Natural killer cell (primary cell): ENCODE measurements at regions not wholly inside any gene's neighbourhood (a gene's known extent, or its start where the extent isn't known, plus 50 kb on each side); places are given as distances from the start of the nearest gene placed in this dataset.

Experiments used
- ATAC-seq, 3 donors: fragments of 150-1000 bp in 2 of 3; fragments of 200-7000 bp in 1 of 3; cut with Tn5 transposase; 1 replicate in 1 of 3; 2 replicates in 2 of 3; pipeline ENCODE4 v1.10.0; 2021; ENCODE audit warnings: mild to moderate bottlenecking in 2 of 3, moderate library complexity in 2 of 3
- DNase-seq, 2 donors: peaks; one replicate each; pipeline versions ENCODE4 v3.0.0 to v3.0.0-alpha.2; 2013 to 2021; ENCODE audit warnings: mixed read lengths in 1 of 2
- H3K27ac ChIP-seq: one replicate; pipeline ENCODE4 v1.5.1; 2013; ENCODE audit warnings: mild to moderate bottlenecking, low read length
- H3K27me3 ChIP-seq: one replicate; pipeline ENCODE4 v1.6.1; 2013; ENCODE audit warnings: low read length; ENCODE audit not compliant: control insufficient read depth, insufficient read depth
- H3K36me3 ChIP-seq: one replicate; pipeline ENCODE4 v1.6.1; 2013; ENCODE audit warnings: low read length; ENCODE audit not compliant: control insufficient read depth, insufficient read depth
- H3K4me1 ChIP-seq: one replicate; pipeline ENCODE4 v1.6.1; 2013; ENCODE audit warnings: low read length; ENCODE audit not compliant: control insufficient read depth, insufficient read depth
- H3K4me3 ChIP-seq: one replicate; pipeline ENCODE4 v1.5.1; 2013; ENCODE audit warnings: low read length
- H3K9me3 ChIP-seq: one replicate; pipeline ENCODE4 v1.6.1; 2013; ENCODE audit warnings: low read length; ENCODE audit not compliant: control insufficient read depth, insufficient read depth
- H3K27ac Mint-ChIP-seq, 2 donors: one replicate each; pipeline ENCODE4 v1.8.0; 2022; ENCODE audit warnings: mild to moderate bottlenecking in 2 of 2, mixed read lengths in 2 of 2, moderate library complexity in 1 of 2
- H3K27me3 Mint-ChIP-seq, 2 donors: one replicate each; pipeline ENCODE4 v1.8.0; 2022; ENCODE audit warnings: low read depth in 2 of 2, mixed read lengths in 2 of 2
- H3K36me3 Mint-ChIP-seq: one replicate; pipeline ENCODE4 v1.8.0; 2022; ENCODE audit warnings: mixed read lengths
- H3K4me1 Mint-ChIP-seq, 2 donors: one replicate each; pipeline ENCODE4 v1.8.0; 2022; ENCODE audit warnings: mixed read lengths in 2 of 2
- H3K4me3 Mint-ChIP-seq: one replicate; pipeline ENCODE4 v1.8.0; 2022; ENCODE audit warnings: mild to moderate bottlenecking, moderate library complexity, mixed read lengths
- H3K9me3 Mint-ChIP-seq, 2 donors: one replicate each; pipeline ENCODE4 v1.8.0; 2022; ENCODE audit warnings: mixed read lengths in 2 of 2
- WGBS: methylation state at CpG from one replicate; pipeline ENCODE4 v1.1.7; 2013; ENCODE audit warnings: missing lambda C conversion rate; ENCODE audit not compliant: insufficient coverage; 5-methylcytosine and 5-hydroxymethylcytosine counted together
- intact Hi-C: fragments of 100-400 bp; cut with micrococcal nuclease; formaldehyde crosslinking; loops from one replicate; pipeline ENCODE4 v1.14.2; 2022
- TF ChIP-seq, protein P1 (sequence below): fragments of 200-600 bp; IDR thresholded peaks from one replicate; pipeline ENCODE4 v1.8.0; 2022; ENCODE audit warnings: antibody characterized with exemption

DNA sequence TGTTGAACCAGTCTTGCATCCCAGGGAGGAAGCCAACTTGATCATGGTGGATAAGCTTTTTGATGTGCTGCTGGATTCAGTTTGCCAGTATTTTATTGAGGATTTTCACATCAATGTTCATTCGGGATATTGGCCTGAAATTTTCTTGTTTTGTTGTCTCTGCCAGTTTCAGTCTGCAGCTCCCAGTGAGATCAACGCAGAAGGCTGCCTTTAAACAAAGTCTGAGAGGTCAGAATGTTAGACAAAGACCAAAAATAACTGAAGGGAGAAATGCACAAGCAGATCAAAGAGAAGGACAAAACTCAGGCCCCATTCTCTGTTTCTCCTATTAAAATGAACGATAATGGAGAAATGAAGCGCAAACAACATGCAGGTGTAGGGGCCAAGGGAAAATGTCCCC, 170.4 kb downstream of the NHLRC3 start:
- H3K36me3 ChIP-seq, result no peaks in the 10 kb centered on the region
- no peak overlapping the region for H3K4me3 ChIP-seq
- intact Hi-C loops, result no loop called here
- ATAC-seq (no peak), DNase-seq (no peak)
- Mint-ChIP-seq H3K4me1 (no peaks in the 10 kb centered on the region), H3K4me3 (no peak overlapping the region), H3K27ac (no peak overlapping the region), H3K36me3 (no peaks in the 10 kb centered on the region), H3K9me3 (peaks cover 3 to 9% of the 10 kb centered on the region in 2 donors), H3K27me3 (no peaks in the 10 kb centered on the region)
- H3K27ac ChIP-seq, result no peak overlapping the region
- no peaks in the 10 kb centered on the region for H3K9me3 ChIP-seq
- no peaks in the 10 kb centered on the region for H3K27me3 ChIP-seq
- TF ChIP-seq, protein P1, sequence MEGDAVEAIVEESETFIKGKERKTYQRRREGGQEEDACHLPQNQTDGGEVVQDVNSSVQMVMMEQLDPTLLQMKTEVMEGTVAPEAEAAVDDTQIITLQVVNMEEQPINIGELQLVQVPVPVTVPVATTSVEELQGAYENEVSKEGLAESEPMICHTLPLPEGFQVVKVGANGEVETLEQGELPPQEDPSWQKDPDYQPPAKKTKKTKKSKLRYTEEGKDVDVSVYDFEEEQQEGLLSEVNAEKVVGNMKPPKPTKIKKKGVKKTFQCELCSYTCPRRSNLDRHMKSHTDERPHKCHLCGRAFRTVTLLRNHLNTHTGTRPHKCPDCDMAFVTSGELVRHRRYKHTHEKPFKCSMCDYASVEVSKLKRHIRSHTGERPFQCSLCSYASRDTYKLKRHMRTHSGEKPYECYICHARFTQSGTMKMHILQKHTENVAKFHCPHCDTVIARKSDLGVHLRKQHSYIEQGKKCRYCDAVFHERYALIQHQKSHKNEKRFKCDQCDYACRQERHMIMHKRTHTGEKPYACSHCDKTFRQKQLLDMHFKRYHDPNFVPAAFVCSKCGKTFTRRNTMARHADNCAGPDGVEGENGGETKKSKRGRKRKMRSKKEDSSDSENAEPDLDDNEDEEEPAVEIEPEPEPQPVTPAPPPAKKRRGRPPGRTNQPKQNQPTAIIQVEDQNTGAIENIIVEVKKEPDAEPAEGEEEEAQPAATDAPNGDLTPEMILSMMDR, result no peak
- H3K4me1 ChIP-seq, result no peaks in the 10 kb centered on the region
- 87% methylated on average over 4 of the region's 4 CpGs for WGBS

DNA sequence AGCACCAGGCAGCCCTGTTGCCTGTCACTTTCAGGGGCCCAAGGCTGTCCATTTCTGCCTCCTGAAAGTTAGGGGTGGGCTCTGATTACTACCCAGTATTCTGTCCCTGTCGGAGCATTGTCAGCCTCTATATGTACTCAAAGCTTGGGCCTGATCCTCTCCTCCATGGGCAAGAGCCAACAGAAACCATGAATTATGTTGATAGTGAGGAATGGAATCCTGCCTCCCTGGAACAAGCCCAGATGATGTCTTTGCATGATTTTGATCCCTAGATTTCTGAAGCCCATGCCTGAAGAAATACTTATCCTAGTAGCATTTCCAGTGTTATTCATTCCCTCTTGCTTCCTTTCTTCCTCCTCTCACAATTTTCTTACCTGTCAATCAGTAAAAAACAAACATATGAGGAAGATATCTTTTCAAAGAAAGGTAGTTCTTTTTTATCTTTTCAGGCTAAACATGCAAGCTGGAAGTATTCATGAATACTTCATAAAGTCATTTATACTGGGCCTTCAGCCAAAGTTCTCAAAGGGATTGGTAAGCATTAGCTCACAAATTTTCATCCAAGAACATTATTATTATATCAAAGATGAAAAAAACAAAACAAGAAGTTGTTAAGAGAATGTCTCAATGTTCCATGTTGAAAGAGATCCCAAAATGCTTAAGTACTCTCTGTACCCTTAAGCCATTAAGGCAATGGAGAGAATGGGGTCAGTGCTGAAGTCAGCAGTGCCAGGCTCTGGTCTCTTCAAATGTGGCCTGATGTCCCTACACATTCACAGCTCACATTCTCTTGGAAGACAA, 171.7 kb downstream of the NHLRC3 start:
- Mint-ChIP-seq H3K27me3 (no peaks in the 10 kb centered on the region), H3K27ac (no peak overlapping the region), H3K4me3 (no peak overlapping the region), H3K9me3 (peaks cover 3 to 11% of the 10 kb centered on the region in 2 donors), H3K4me1 (no peaks in the 10 kb centered on the region), H3K36me3 (no peaks in the 10 kb centered on the region)
- Histone ChIP-seq H3K27me3 (no peaks in the 10 kb centered on the region), H3K36me3 (no peaks in the 10 kb centered on the region), H3K27ac (no peak overlapping the region), H3K4me1 (no peaks in the 10 kb centered on the region), H3K4me3 (no peak overlapping the region), H3K9me3 (no peaks in the 10 kb centered on the region)
- WGBS, result 100% methylated on average over 1 of the region's 1 CpG
- ATAC-seq (no peak), DNase-seq (no peak)
- intact Hi-C loops, result no loop called here
- TF ChIP-seq, protein P1, result no peak

DNA sequence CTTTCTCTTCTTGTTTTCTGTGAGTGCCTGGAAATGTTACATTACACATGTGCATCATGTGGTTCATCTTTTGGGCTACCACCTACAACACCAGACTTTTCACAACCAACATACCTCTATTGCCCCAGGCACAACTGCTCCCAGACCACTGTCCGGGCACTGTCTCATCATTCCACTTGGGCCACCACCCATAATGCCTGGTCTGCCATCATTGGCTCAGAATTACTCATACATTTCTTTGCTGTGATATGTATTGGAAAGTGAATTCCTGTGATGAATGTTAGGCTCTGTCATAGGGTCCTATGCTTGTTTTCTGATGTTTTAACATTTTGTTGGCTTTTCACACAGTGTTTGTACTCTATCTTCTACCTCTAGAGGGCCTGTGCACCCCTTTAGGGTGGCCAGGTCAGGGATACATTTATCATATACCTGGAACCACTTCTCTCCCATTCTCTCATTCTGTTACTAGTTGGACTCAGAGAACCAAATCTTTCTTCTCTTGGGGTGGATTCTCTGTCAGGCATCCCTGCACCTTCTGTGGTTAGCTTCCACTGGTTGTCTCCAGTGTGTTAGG, 172.8 kb downstream of the NHLRC3 start:
- H3K27ac Mint-ChIP-seq, result no peak overlapping the region
- WGBS, result 89% methylated on average over 1 of the region's 1 CpG
- Histone ChIP-seq H3K9me3 (no peaks in the 10 kb centered on the region), H3K27me3 (no peaks in the 10 kb centered on the region), H3K27ac (no peak overlapping the region), H3K36me3 (no peaks in the 10 kb centered on the region), H3K4me1 (no peaks in the 10 kb centered on the region), H3K4me3 (no peak overlapping the region)
- peaks cover 0 to 3% of the 10 kb centered on the region in 2 donors for H3K27me3 Mint-ChIP-seq
- intact Hi-C loops, result no loop called here
- H3K9me3 Mint-ChIP-seq, result peaks cover 5 to 15% of the 10 kb centered on the region in 2 donors
- ATAC-seq (no peak), DNase-seq (no peak)
- H3K4me3 Mint-ChIP-seq, result no peak overlapping the region
- H3K4me1 Mint-ChIP-seq, result no peaks in the 10 kb centered on the region
- no peaks in the 10 kb centered on the region for H3K36me3 Mint-ChIP-seq
- TF ChIP-seq, protein P1, result no peak
